ENCODE measurements at regions not wholly inside any gene's neighbourhood (a gene's known extent, or its start where the extent isn't known, plus 50 kb on each side); places are given as distances from the start of the nearest gene placed in this dataset.

- intact Hi-C loops (cut with DNase I; ENCODE audit: low total_unique reads): no loop called here
Measured at GRCh38 chr15:98375513-98376340, 272.6 kb upstream of the IGF1R start.

DNA sequence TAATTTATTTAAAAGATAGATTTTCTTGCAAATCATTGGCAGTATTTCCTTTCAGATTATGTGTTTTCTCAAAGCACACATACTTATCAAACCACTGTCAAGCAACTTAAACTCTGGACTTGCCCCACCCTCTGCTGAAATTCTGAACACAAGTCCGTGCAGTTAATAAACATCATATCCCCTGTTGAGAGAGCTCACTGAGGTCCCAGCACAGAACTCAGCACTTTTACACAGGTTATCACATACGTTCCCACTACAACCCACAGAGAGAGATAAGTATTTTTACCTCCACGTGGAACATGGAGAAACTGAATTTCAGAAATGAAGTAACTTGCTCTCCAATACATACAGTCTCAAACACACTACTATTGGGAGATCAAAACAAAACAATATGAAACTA, 267.6 kb upstream of the IGF1R start:
- TF ChIP-seq, protein P1, sequence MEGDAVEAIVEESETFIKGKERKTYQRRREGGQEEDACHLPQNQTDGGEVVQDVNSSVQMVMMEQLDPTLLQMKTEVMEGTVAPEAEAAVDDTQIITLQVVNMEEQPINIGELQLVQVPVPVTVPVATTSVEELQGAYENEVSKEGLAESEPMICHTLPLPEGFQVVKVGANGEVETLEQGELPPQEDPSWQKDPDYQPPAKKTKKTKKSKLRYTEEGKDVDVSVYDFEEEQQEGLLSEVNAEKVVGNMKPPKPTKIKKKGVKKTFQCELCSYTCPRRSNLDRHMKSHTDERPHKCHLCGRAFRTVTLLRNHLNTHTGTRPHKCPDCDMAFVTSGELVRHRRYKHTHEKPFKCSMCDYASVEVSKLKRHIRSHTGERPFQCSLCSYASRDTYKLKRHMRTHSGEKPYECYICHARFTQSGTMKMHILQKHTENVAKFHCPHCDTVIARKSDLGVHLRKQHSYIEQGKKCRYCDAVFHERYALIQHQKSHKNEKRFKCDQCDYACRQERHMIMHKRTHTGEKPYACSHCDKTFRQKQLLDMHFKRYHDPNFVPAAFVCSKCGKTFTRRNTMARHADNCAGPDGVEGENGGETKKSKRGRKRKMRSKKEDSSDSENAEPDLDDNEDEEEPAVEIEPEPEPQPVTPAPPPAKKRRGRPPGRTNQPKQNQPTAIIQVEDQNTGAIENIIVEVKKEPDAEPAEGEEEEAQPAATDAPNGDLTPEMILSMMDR (IDR thresholded peaks at IDR 0.05): no peak
- TF ChIP-seq POLR2A (IDR thresholded peaks at IDR 0.05): no peak
- no peaks in the 10 kb centered on the region for H3K36me3 ChIP-seq (ENCODE audit: low read depth, missing control alignments)
- no peaks in the 10 kb centered on the region for H3K9me3 ChIP-seq
- H3K4me3 ChIP-seq: no peak overlapping the region
- H3K27me3 ChIP-seq: no peaks in the 10 kb centered on the region
- no peak for DNase-seq
- WGBS, 2 donors: 76 to 78% methylated on average over 3 of the region's 3 CpGs
- H3K27ac ChIP-seq: no peak overlapping the region
- H3K4me1 ChIP-seq: no peaks in the 10 kb centered on the region
- intact Hi-C loops (cut with DNase I; ENCODE audit: low total_unique reads): no loop called here

More at GRCh38 chr15:98375513-98376340, 272.6 kb upstream of the IGF1R start:
- 53 to 56% methylated on average over 7 of the region's 7 CpGs for WGBS, 2 donors
- Histone ChIP-seq H3K4me1 (no peaks in the 10 kb centered on the region), H3K27me3 (no peaks in the 10 kb centered on the region), H3K9me3 (no peaks in the 10 kb centered on the region), H3K27ac (no peak overlapping the region), H3K4me3 (no peak overlapping the region), H3K36me3 (ENCODE audit: low read depth, missing control alignments) (no peaks in the 10 kb centered on the region)
- no peak for DNase-seq
- TF ChIP-seq, protein P1 (IDR thresholded peaks at IDR 0.05): no peak
- no peak for TF ChIP-seq POLR2A (IDR thresholded peaks at IDR 0.05)

DNA sequence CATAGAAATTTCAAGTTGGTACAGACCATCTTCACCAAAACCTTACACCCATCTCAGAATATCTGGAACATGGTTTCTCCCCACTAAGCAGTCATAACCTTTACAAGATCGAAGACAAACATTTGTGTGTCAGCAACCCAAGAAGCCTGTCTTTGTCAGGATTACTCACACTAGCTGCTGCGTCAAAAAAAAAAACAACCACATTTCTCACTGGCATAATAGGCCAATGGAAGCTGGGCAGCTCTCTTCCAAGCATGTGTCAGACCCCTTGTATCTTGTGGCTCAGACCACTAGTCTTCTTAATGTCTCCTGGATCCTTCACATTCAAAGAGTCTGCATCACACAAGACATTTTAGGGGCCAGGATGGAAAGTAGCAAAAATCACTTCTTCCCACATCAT, 266.9 kb upstream of the IGF1R start:
- no peak overlapping the region for H3K4me3 ChIP-seq
- TF ChIP-seq POLR2A (IDR thresholded peaks at IDR 0.05): no peak
- TF ChIP-seq, protein P1 (IDR thresholded peaks at IDR 0.05): no peak
- no peaks in the 10 kb centered on the region for H3K36me3 ChIP-seq (ENCODE audit: low read depth, missing control alignments)
- no peaks in the 10 kb centered on the region for H3K27me3 ChIP-seq
- H3K27ac ChIP-seq: no peak overlapping the region
- no peaks in the 10 kb centered on the region for H3K9me3 ChIP-seq
- intact Hi-C loops (cut with DNase I; ENCODE audit: low total_unique reads): no loop called here
- WGBS, 2 donors: 87 to 89% methylated on average over 2 of the region's 2 CpGs
- H3K4me1 ChIP-seq: no peaks in the 10 kb centered on the region
- no peak for DNase-seq

DNA sequence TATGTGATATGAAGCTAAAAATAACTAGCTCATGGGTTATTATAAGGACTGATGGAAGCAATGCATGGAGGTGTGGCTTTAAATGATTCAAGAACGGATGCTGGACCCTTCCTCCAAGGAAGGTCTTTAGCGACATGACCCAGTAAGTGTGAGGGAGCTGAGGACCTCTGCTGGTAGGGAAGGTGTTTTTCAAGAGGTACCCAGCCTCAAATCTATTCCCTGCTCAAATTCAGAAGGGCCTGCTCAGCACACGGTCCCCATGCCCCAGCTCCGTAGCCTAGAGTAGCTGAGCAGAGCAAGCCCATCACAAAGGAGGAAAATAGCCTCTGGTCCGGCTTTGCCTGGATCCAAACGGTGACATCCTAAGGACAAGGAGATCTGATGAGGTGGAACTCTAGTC, 266.2 kb upstream of the IGF1R start:
- no peaks in the 10 kb centered on the region for H3K27me3 ChIP-seq
- WGBS, 2 donors: 69 to 76% methylated on average over 6 of the region's 6 CpGs
- H3K27ac ChIP-seq: no peak overlapping the region
- no peaks in the 10 kb centered on the region for H3K9me3 ChIP-seq
- no peaks in the 10 kb centered on the region for H3K4me1 ChIP-seq
- intact Hi-C loops (cut with DNase I; ENCODE audit: low total_unique reads): no loop called here
- DNase-seq: no peak
- no peaks in the 10 kb centered on the region for H3K36me3 ChIP-seq (ENCODE audit: low read depth, missing control alignments)
- H3K4me3 ChIP-seq: no peak overlapping the region
- TF ChIP-seq, protein P1 (IDR thresholded peaks at IDR 0.05): no peak
- no peak for TF ChIP-seq POLR2A (IDR thresholded peaks at IDR 0.05)

GRCh38 chr15:98383571-98383970, 264.8 kb upstream of the IGF1R start:
- Histone ChIP-seq H3K4me3 (no peak overlapping the region), H3K4me1 (no peaks in the 10 kb centered on the region), H3K36me3 (ENCODE audit: low read depth, missing control alignments) (no peaks in the 10 kb centered on the region), H3K27ac (no peak overlapping the region), H3K9me3 (no peaks in the 10 kb centered on the region), H3K27me3 (no peaks in the 10 kb centered on the region)
- intact Hi-C loops (cut with DNase I; ENCODE audit: low total_unique reads): no loop called here
- WGBS, 2 donors: 84 to 90% methylated on average over 2 of the region's 2 CpGs
- TF ChIP-seq POLR2A (IDR thresholded peaks at IDR 0.05): no peak
- TF ChIP-seq, protein P1 (IDR thresholded peaks at IDR 0.05): no peak
- no peak for DNase-seq
